GM12874 (cell line): ENCODE measurements at regions not wholly inside any gene's neighbourhood (a gene's known extent, or its start where the extent isn't known, plus 50 kb on each side); places are given as distances from the start of the nearest gene placed in this dataset.

Experiments
- CTCF ChIP-seq: IDR thresholded peaks from 2 replicates; pipeline ENCODE4 v1.5.1; 2011; ENCODE audit warnings: low read depth, mild to moderate bottlenecking, control low read depth, low read length, moderate library complexity; ENCODE audit not compliant: insufficient read depth

- TF ChIP-seq CTCF, result no peak
Observed at GRCh38 chr12:92492995-92493394, 209.8 kb upstream of the PLEKHG7 start.

GRCh38 chr12:92492291-92492690, 210.5 kb upstream of the PLEKHG7 start:
- no peak for TF ChIP-seq CTCF

GRCh38 chr12:92489781-92490180, 213.0 kb upstream of the PLEKHG7 start:
- TF ChIP-seq CTCF, result no peak

- TF ChIP-seq CTCF, result no peak
Observed at GRCh38 chr12:92488735-92489134, 214.1 kb upstream of the PLEKHG7 start.

- no peak for TF ChIP-seq CTCF
Observed at GRCh38 chr12:92487138-92487485, 215.7 kb upstream of the PLEKHG7 start.

- no peak for TF ChIP-seq CTCF
Observed at GRCh38 chr12:92486443-92487137, 216.2 kb upstream of the PLEKHG7 start.

- TF ChIP-seq CTCF, result no peak
Observed at GRCh38 chr12:92485351-92486348, 217.1 kb upstream of the PLEKHG7 start.
